Activated effector memory CD4-positive, alpha-beta T cell treated with Interleukin-2 at 50 U/mL for 16 hours (primary cell): ENCODE measurements at regions not wholly inside any gene's neighbourhood (a gene's known extent, or its start where the extent isn't known, plus 50 kb on each side); places are given as distances from the start of the nearest gene placed in this dataset.

Experiments used
- DNase-seq: peaks from one replicate; pipeline ENCODE4 v3.0.0-alpha.2; 2020

GRCh38 chr11:122523846-122524805, 131.4 kb upstream of the UBASH3B start:
- no peak for DNase-seq

GRCh38 chr11:122521626-122522025, 133.9 kb upstream of the UBASH3B start:
- DNase-seq = no peak

- no peak for DNase-seq
Observed at GRCh38 chr11:122517403-122518379, 137.8 kb upstream of the UBASH3B start.

- DNase-seq = no peak
Observed at GRCh38 chr11:122516686-122517085, 138.8 kb upstream of the UBASH3B start.

- no peak for DNase-seq
Observed at GRCh38 chr11:122513997-122514396, 141.5 kb upstream of the UBASH3B start.

GRCh38 chr11:122513328-122513727, 142.2 kb upstream of the UBASH3B start:
- no peak for DNase-seq

- DNase-seq = no peak
Observed at GRCh38 chr11:122512688-122513087, 142.8 kb upstream of the UBASH3B start.

- no peak for DNase-seq
Observed at GRCh38 chr11:122509899-122510298, 145.6 kb upstream of the UBASH3B start.

GRCh38 chr11:122509091-122509490, 146.4 kb upstream of the UBASH3B start:
- no peak for DNase-seq

- peak; percentile 6 for DNase-seq
Observed at GRCh38 chr11:122505304-122506006, 150.1 kb upstream of the UBASH3B start.

GRCh38 chr11:122494221-122494620, 161.3 kb upstream of the UBASH3B start:
- no peak for DNase-seq

- DNase-seq = no peak
Observed at GRCh38 chr11:122491509-122491908, 164.0 kb upstream of the UBASH3B start.

- no peak for DNase-seq
Observed at GRCh38 chr11:122488892-122489706, 166.4 kb upstream of the UBASH3B start.

- DNase-seq = no peak
Observed at GRCh38 chr11:122487669-122488068, 167.9 kb upstream of the UBASH3B start.

- no peak for DNase-seq
Observed at GRCh38 chr11:122486793-122487495, 168.6 kb upstream of the UBASH3B start.

GRCh38 chr11:122478986-122479385, 176.5 kb upstream of the UBASH3B start:
- DNase-seq = no peak

- DNase-seq = no peak
Observed at GRCh38 chr11:122468965-122469364, 186.6 kb upstream of the UBASH3B start.

GRCh38 chr11:122463530-122463929, 192.0 kb upstream of the UBASH3B start:
- no peak for DNase-seq

- DNase-seq = no peak
Observed at GRCh38 chr11:122459064-122459463, 196.5 kb upstream of the UBASH3B start.

- DNase-seq = no peak
Observed at GRCh38 chr11:122453586-122453985, 201.9 kb upstream of the UBASH3B start.

- no peak for DNase-seq
Observed at GRCh38 chr11:122451911-122452310, 203.6 kb upstream of the UBASH3B start.
